AG04449 (cell line): ENCODE measurements at regions not wholly inside any gene's neighbourhood (a gene's known extent, or its start where the extent isn't known, plus 50 kb on each side); places are given as distances from the start of the nearest gene placed in this dataset.

Experiments used
- CTCF ChIA-PET: fragments of 350-600 bp; formaldehyde crosslinking; extraction: SDS; loops from one replicate; lab custom pipeline; 2021; ENCODE audit warnings: antibody characterized with exemption; lab: Yijun Ruan, JAX
- POLR2A ChIA-PET: fragments of 400-600, 350-600 bp; formaldehyde crosslinking; extraction: SDS; loops from one replicate; lab custom pipeline; 2020; ENCODE audit warnings: antibody characterized with exemption, inconsistent platforms; lab: Yijun Ruan, JAX
- DNase-seq: peaks from one replicate; pipeline ENCODE4 v3.0.0-alpha.2; 2010; ENCODE audit warnings: low read depth, low spot score
- H3K4me3 ChIP-seq: 2 replicates; pipeline ENCODE4 v1.5.1; 2011; ENCODE audit warnings: low read depth, mild to moderate bottlenecking, control low read depth, low read length
- CTCF ChIP-seq: IDR thresholded peaks from one replicate; pipeline ENCODE4 v1.5.1; 2011; ENCODE audit warnings: mild to moderate bottlenecking, moderate library complexity, low read length, control low read depth, inconsistent platforms; ENCODE audit not compliant: insufficient read depth; ENCODE audit errors: missing control alignments

GRCh38 chr2:53018825-53019425 is 748.7 kb upstream of the CHAC2 start:
- no peak for DNase-seq
- no peak overlapping the region for H3K4me3 ChIP-seq
- ChIA-PET CTCF (interaction anchor here (0.8 to 1.5 kb wide), 4 partner anchors 9 to 184 kb away, joined by 3 to 11 read pairs (median 3); no protein-coding TSS in a partner anchor), POLR2A (no interaction called here)
- TF ChIP-seq CTCF: peak; percentile 9

- TF ChIP-seq CTCF: no peak
- POLR2A ChIA-PET: no interaction called here
- CTCF ChIA-PET: no interaction called here
- DNase-seq: no peak
- H3K4me3 ChIP-seq: no peak overlapping the region
Observed at GRCh38 chr2:53006980-53007379, 760.6 kb upstream of the CHAC2 start.

GRCh38 chr2:53004413-53004812 is 763.2 kb upstream of the CHAC2 start:
- ChIA-PET CTCF (interaction anchor here (0.6 to 1.1 kb wide), 3 partner anchors 9 to 165 kb away, joined by 3 read pairs; no protein-coding TSS in a partner anchor), POLR2A (no interaction called here)
- DNase-seq: no peak
- TF ChIP-seq CTCF: no peak
- no peak overlapping the region for H3K4me3 ChIP-seq

GRCh38 chr2:52995424-52995823 is 772.2 kb upstream of the CHAC2 start:
- TF ChIP-seq CTCF: no peak
- peak; percentile 5 for DNase-seq
- no peak overlapping the region for H3K4me3 ChIP-seq
- POLR2A ChIA-PET: no interaction called here
- CTCF ChIA-PET: no interaction called here

- CTCF ChIA-PET: interaction anchor here (0.7 to 1.3 kb wide), 6 partner anchors 18 to 595 kb away, joined by 3 to 4 read pairs (median 3); no protein-coding TSS in a partner anchor
- no peak for DNase-seq
- POLR2A ChIA-PET: no interaction called here
- peak; percentile 59 for TF ChIP-seq CTCF
- H3K4me3 ChIP-seq: no peak overlapping the region
Observed at GRCh38 chr2:52976143-52976949, 791.3 kb upstream of the CHAC2 start.

- ChIA-PET CTCF (no interaction called here), POLR2A (no interaction called here)
- DNase-seq: no peak
- TF ChIP-seq CTCF: no peak
- H3K4me3 ChIP-seq: no peak overlapping the region
Observed at GRCh38 chr2:52974127-52974526, 793.5 kb upstream of the CHAC2 start.
